C4-2B (cell line): ENCODE measurements at regions not wholly inside any gene's neighbourhood (a gene's known extent, or its start where the extent isn't known, plus 50 kb on each side); places are given as distances from the start of the nearest gene placed in this dataset.

Experiments used
- H3K27ac ChIP-seq: fragments of 450-650 bp; 2 replicates; pipeline ENCODE4 v1.5.1; 2017
- CTCF ChIP-seq: fragments of 450-650 bp; conservative IDR thresholded peaks from 2 replicates; pipeline ENCODE4 v1.5.1; 2017; ENCODE audit warnings: mild to moderate bottlenecking
- ZFX ChIP-seq: fragments of 450-650 bp; IDR thresholded peaks from 2 replicates; pipeline ENCODE4 v1.6.1; 2017

GRCh38 chr10:33739031-33739430, 404.6 kb upstream of the NRP1 start:
- no peak overlapping the region for H3K27ac ChIP-seq
- TF ChIP-seq CTCF = no peak
- TF ChIP-seq ZFX = no peak

GRCh38 chr10:33735464-33735923, 401.0 kb upstream of the NRP1 start:
- H3K27ac ChIP-seq = no peak overlapping the region
- TF ChIP-seq CTCF (no peak), ZFX (no peak)

- H3K27ac ChIP-seq = no peak overlapping the region
- TF ChIP-seq CTCF (no peak), ZFX (no peak)
Observed at GRCh38 chr10:33734393-33735155, 400.1 kb upstream of the NRP1 start.

- TF ChIP-seq ZFX (no peak), CTCF (no peak)
- no peak overlapping the region for H3K27ac ChIP-seq
Observed at GRCh38 chr10:33733058-33733457, 398.6 kb upstream of the NRP1 start.

- H3K27ac ChIP-seq = no peak overlapping the region
- TF ChIP-seq ZFX = no peak
- no peak for TF ChIP-seq CTCF
Observed at GRCh38 chr10:33732161-33732680, 397.8 kb upstream of the NRP1 start.

- TF ChIP-seq CTCF (no peak), ZFX (no peak)
- H3K27ac ChIP-seq = no peak overlapping the region
Observed at GRCh38 chr10:33731322-33731721, 396.9 kb upstream of the NRP1 start.

GRCh38 chr10:33725430-33725829, 391.0 kb upstream of the NRP1 start:
- TF ChIP-seq ZFX = no peak
- H3K27ac ChIP-seq = no peak overlapping the region

- no peak overlapping the region for H3K27ac ChIP-seq
- TF ChIP-seq ZFX (no peak), CTCF (no peak)
Observed at GRCh38 chr10:33723181-33723580, 388.7 kb upstream of the NRP1 start.
